Hepatocyte (in vitro differentiated cells): ENCODE measurements at regions not wholly inside any gene's neighbourhood (a gene's known extent, or its start where the extent isn't known, plus 50 kb on each side); places are given as distances from the start of the nearest gene placed in this dataset.

Source experiments
- DNase-seq: peaks from one replicate; pipeline ENCODE4 v3.0.0-alpha.2; 2016; ENCODE audit warnings: low spot score
- H2AFZ ChIP-seq: fragments of 200-600 bp; sonication (generic); 2 replicates; pipeline ENCODE4 v1.6.0; 2016; ENCODE audit warnings: antibody characterized with exemption, mild to moderate bottlenecking
- H3K27ac ChIP-seq: fragments of 200-600 bp; sonication (generic); 2 replicates; pipeline ENCODE4 v1.5.1; 2016; ENCODE audit warnings: mild to moderate bottlenecking
- H3K27me3 ChIP-seq: fragments of 200-600 bp; sonication (generic); 2 replicates; pipeline ENCODE4 v1.6.1; 2016
- H3K36me3 ChIP-seq: fragments of 200-600 bp; sonication (generic); replicated peaks from 2 replicates; pipeline ENCODE4 v1.5.1; 2016; ENCODE audit warnings: low read depth; ENCODE audit not compliant: insufficient read depth
- H3K4me1 ChIP-seq: fragments of 200-600 bp; sonication (generic); 2 replicates; pipeline ENCODE4 v1.5.1; 2016; ENCODE audit warnings: mild to moderate bottlenecking, moderate library complexity; ENCODE audit not compliant: insufficient read depth
- H3K4me2 ChIP-seq: fragments of 200-600 bp; sonication (generic); 2 replicates; pipeline ENCODE4 v1.6.0; 2016
- H3K4me3 ChIP-seq: fragments of 200-600 bp; sonication (generic); 2 replicates; pipeline ENCODE4 v1.5.1; 2016; ENCODE audit warnings: mild to moderate bottlenecking
- H3K79me2 ChIP-seq: fragments of 200-600 bp; sonication (generic); 2 replicates; pipeline ENCODE4 v1.6.0; 2017; ENCODE audit warnings: mild to moderate bottlenecking
- H3K9me2 ChIP-seq: fragments of 200-600 bp; sonication (generic); replicated peaks from 2 replicates; pipeline ENCODE4 v1.6.0; 2017; ENCODE audit warnings: mild to moderate bottlenecking; ENCODE audit not compliant: insufficient read depth
- H3K9me3 ChIP-seq: fragments of 200-600 bp; sonication (generic); 2 replicates; pipeline ENCODE4 v1.5.1; 2016; ENCODE audit warnings: low read depth, mild to moderate bottlenecking
- H4K20me1 ChIP-seq: fragments of 200-600 bp; sonication (generic); 2 replicates; pipeline ENCODE4 v1.6.0; 2016; ENCODE audit warnings: mild to moderate bottlenecking; ENCODE audit not compliant: insufficient read depth, poor library complexity, severe bottlenecking
- CTCF ChIP-seq: fragments of 200-600 bp; sonication (generic); IDR thresholded peaks from 2 replicates; pipeline ENCODE4 v1.5.1; 2016; ENCODE audit warnings: antibody characterized with exemption, mild to moderate bottlenecking; ENCODE audit not compliant: poor library complexity
- EZH2 ChIP-seq: fragments of 200-600 bp; sonication (generic); IDR thresholded peaks from 2 replicates; pipeline ENCODE4 v1.6.1; 2016; ENCODE audit warnings: antibody characterized with exemption, mild to moderate bottlenecking, borderline replicate concordance
- EZH2phosphoT487 ChIP-seq: fragments of 200-600 bp; sonication (generic); IDR thresholded peaks from one replicate; pipeline ENCODE4 v1.6.1; 2018; ENCODE audit warnings: antibody characterized with exemption, mild to moderate bottlenecking, low read depth, moderate library complexity; ENCODE audit not compliant: unreplicated experiment, severe bottlenecking
- WGBS: methylation state at CpG from one replicate; pipeline ENCODE4 v1.1.6; 2016; ENCODE audit warnings: low lambda C conversion rate; ENCODE audit errors: missing lambda C conversion rate; 5-methylcytosine and 5-hydroxymethylcytosine counted together

GRCh38 chr10:6361869-6362268 lies 159.1 kb downstream of the PFKFB3 start:
- 68% methylated on average over 3 of the region's 3 CpGs for WGBS
- H3K36me3 ChIP-seq, result no peaks in the 10 kb centered on the region
- no peak for TF ChIP-seq EZH2
- no peak for TF ChIP-seq CTCF
- no peak for TF ChIP-seq EZH2phosphoT487
- no peaks in the 10 kb centered on the region for H3K79me2 ChIP-seq
- H2AFZ ChIP-seq, result no peak overlapping the region
- H3K27me3 ChIP-seq, result no peaks in the 10 kb centered on the region
- no peak overlapping the region for H3K27ac ChIP-seq
- no peaks in the 10 kb centered on the region for H3K9me2 ChIP-seq
- no peaks in the 10 kb centered on the region for H4K20me1 ChIP-seq
- H3K9me3 ChIP-seq, result no peaks in the 10 kb centered on the region
- DNase-seq, result no peak
- H3K4me1 ChIP-seq, result peaks cover 16% of the 10 kb centered on the region
- no peak overlapping the region for H3K4me3 ChIP-seq
- H3K4me2 ChIP-seq, result no peak overlapping the region

- Histone ChIP-seq H3K4me1 (peaks cover 16% of the 10 kb centered on the region), H2AFZ (no peak overlapping the region), H3K4me3 (no peak overlapping the region), H3K27ac (no peak overlapping the region), H3K9me3 (no peaks in the 10 kb centered on the region), H3K79me2 (no peaks in the 10 kb centered on the region), H3K9me2 (no peaks in the 10 kb centered on the region), H3K27me3 (no peaks in the 10 kb centered on the region), H4K20me1 (no peaks in the 10 kb centered on the region), H3K4me2 (no peak overlapping the region), H3K36me3 (no peaks in the 10 kb centered on the region)
- DNase-seq, result no peak
- TF ChIP-seq EZH2phosphoT487 (no peak), CTCF (no peak)
Observed at GRCh38 chr10:6362879-6363278, 160.1 kb downstream of the PFKFB3 start.

- H3K4me3 ChIP-seq, result no peak overlapping the region
- H3K9me3 ChIP-seq, result no peaks in the 10 kb centered on the region
- 59% methylated on average over 1 of the region's 1 CpG for WGBS
- TF ChIP-seq CTCF (no peak), EZH2phosphoT487 (no peak), EZH2 (no peak)
- H3K36me3 ChIP-seq, result no peaks in the 10 kb centered on the region
- H3K4me2 ChIP-seq, result no peak overlapping the region
- H3K27ac ChIP-seq, result peak overlapping the region; percentile 69
- peak; percentile 26 for DNase-seq
- H3K4me1 ChIP-seq, result peaks cover 16% of the 10 kb centered on the region
- H3K9me2 ChIP-seq, result no peaks in the 10 kb centered on the region
- H2AFZ ChIP-seq, result no peak overlapping the region
- H4K20me1 ChIP-seq, result no peaks in the 10 kb centered on the region
- no peaks in the 10 kb centered on the region for H3K27me3 ChIP-seq
- H3K79me2 ChIP-seq, result no peaks in the 10 kb centered on the region
Observed at GRCh38 chr10:6363511-6363910, 160.8 kb downstream of the PFKFB3 start.

- TF ChIP-seq EZH2phosphoT487, result no peak
- TF ChIP-seq EZH2, result no peak
- no peak for TF ChIP-seq CTCF
- H3K27me3 ChIP-seq, result no peaks in the 10 kb centered on the region
- H3K4me1 ChIP-seq, result peaks cover 16% of the 10 kb centered on the region
- H3K4me2 ChIP-seq, result no peak overlapping the region
- no peak overlapping the region for H3K4me3 ChIP-seq
- no peaks in the 10 kb centered on the region for H3K79me2 ChIP-seq
- no peak for DNase-seq
- H3K9me2 ChIP-seq, result no peaks in the 10 kb centered on the region
- no peaks in the 10 kb centered on the region for H4K20me1 ChIP-seq
- no peak overlapping the region for H2AFZ ChIP-seq
- 96% methylated on average over 2 of the region's 2 CpGs for WGBS
- peak overlapping the region; percentile 69 for H3K27ac ChIP-seq
- no peaks in the 10 kb centered on the region for H3K9me3 ChIP-seq
- H3K36me3 ChIP-seq, result no peaks in the 10 kb centered on the region
Observed at GRCh38 chr10:6364283-6364682, 161.6 kb downstream of the PFKFB3 start.
